ENCODE measurements at regions not wholly inside any gene's neighbourhood (a gene's known extent, or its start where the extent isn't known, plus 50 kb on each side); places are given as distances from the start of the nearest gene placed in this dataset.
"Not testable (repeated sequence)": the region's sequence is repeated elsewhere in the genome, so short reads cannot be mapped to it uniquely, and the experiment has no call there.

DNA sequence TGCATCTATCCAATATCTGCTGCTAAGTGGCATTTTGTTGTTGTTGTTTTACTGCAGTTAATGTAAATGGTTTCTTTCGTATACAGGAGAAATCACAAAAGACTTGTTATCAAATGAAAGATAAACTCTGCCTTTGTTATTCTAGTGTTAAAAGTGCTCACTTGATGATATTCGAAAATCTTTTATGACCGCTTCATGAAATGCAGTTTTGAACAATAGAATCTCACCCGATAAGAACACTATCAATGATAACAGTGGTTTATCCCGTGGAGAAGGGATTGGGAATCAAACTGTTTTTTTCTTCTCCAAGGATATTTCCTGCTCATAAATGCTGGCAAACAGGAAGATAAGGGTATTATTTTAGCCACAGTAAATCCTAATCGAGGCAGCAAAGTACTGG, 1366.3 kb downstream of the OLFM4 start:
- no TSS peak for BruUV-seq (replicated peaks)
- Mint-ChIP-seq H3K4me1 (ENCODE audit: insufficient read depth, unreplicated experiment) (no peaks in the 10 kb centered on the region), H3K27ac (ENCODE audit: low read depth, unreplicated experiment) (no peak overlapping the region), H3K27me3 (ENCODE audit: insufficient read depth, unreplicated experiment) (no peaks in the 10 kb centered on the region), H3K36me3 (ENCODE audit: insufficient read depth, unreplicated experiment) (no peaks in the 10 kb centered on the region), H3K4me3 (ENCODE audit: unreplicated experiment) (no peak overlapping the region), H3K9me3 (ENCODE audit: unreplicated experiment) (no peaks in the 10 kb centered on the region)
- ChIA-PET CTCF (no interaction called here), POLR2A (no interaction called here)
- TF ChIP-seq, protein P1, sequence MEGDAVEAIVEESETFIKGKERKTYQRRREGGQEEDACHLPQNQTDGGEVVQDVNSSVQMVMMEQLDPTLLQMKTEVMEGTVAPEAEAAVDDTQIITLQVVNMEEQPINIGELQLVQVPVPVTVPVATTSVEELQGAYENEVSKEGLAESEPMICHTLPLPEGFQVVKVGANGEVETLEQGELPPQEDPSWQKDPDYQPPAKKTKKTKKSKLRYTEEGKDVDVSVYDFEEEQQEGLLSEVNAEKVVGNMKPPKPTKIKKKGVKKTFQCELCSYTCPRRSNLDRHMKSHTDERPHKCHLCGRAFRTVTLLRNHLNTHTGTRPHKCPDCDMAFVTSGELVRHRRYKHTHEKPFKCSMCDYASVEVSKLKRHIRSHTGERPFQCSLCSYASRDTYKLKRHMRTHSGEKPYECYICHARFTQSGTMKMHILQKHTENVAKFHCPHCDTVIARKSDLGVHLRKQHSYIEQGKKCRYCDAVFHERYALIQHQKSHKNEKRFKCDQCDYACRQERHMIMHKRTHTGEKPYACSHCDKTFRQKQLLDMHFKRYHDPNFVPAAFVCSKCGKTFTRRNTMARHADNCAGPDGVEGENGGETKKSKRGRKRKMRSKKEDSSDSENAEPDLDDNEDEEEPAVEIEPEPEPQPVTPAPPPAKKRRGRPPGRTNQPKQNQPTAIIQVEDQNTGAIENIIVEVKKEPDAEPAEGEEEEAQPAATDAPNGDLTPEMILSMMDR (IDR thresholded peaks at IDR 0.05; ENCODE audit: unreplicated experiment): no peak
- DNase-seq (ENCODE audit: unreplicated experiment): no peak
- intact Hi-C loops (cut with micrococcal nuclease): no loop called here

DNA sequence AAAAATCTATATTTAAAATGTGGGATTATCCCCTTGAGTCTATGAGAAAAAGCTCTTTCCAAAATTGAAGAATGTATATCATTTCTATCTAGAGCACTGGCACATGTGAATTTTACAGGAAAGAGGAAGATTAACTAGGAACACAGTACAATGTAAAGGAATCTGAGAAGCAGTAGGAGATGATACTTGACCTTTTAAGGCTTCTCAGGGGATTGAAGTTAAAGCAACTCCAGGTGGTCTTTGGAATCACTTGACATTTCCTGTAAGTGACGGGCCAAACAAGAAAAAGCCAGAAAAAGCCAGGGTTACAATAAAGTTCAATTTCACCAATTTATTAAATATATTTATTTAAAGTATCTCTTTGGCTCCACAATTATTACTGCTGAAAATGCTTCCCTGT, 1373.9 kb downstream of the OLFM4 start:
- ChIA-PET POLR2A (no interaction called here), CTCF (interaction anchor here (0.5 kb wide), 1 partner anchor 370 kb away, joined by 3 read pairs; no protein-coding TSS in a partner anchor)
- TF ChIP-seq, protein P1 (IDR thresholded peaks at IDR 0.05; ENCODE audit: unreplicated experiment): no peak
- no peak overlapping the region for H3K27ac Mint-ChIP-seq (ENCODE audit: low read depth, unreplicated experiment)
- intact Hi-C loops (cut with micrococcal nuclease): no loop called here
- H3K4me3 Mint-ChIP-seq (ENCODE audit: unreplicated experiment): no peak overlapping the region
- H3K36me3 Mint-ChIP-seq (ENCODE audit: insufficient read depth, unreplicated experiment): no peaks in the 10 kb centered on the region
- no peaks in the 10 kb centered on the region for H3K9me3 Mint-ChIP-seq (ENCODE audit: unreplicated experiment)
- BruUV-seq (replicated peaks): no TSS peak
- H3K4me1 Mint-ChIP-seq (ENCODE audit: insufficient read depth, unreplicated experiment): no peaks in the 10 kb centered on the region
- DNase-seq (ENCODE audit: unreplicated experiment): no peak
- H3K27me3 Mint-ChIP-seq (ENCODE audit: insufficient read depth, unreplicated experiment): no peaks in the 10 kb centered on the region

GRCh38 chr13:54415753-54416366, 1387.2 kb downstream of the OLFM4 start:
- intact Hi-C loops (cut with micrococcal nuclease): no loop called here
- POLR2A ChIA-PET: no interaction called here
- TF ChIP-seq, protein P1 (IDR thresholded peaks at IDR 0.05; ENCODE audit: unreplicated experiment): no peak
- Mint-ChIP-seq H3K27me3 (ENCODE audit: insufficient read depth, unreplicated experiment) (no peaks in the 10 kb centered on the region), H3K27ac (ENCODE audit: low read depth, unreplicated experiment) (no peak overlapping the region), H3K9me3 (ENCODE audit: unreplicated experiment) (no peaks in the 10 kb centered on the region), H3K4me1 (ENCODE audit: insufficient read depth, unreplicated experiment) (no peaks in the 10 kb centered on the region), H3K36me3 (ENCODE audit: insufficient read depth, unreplicated experiment) (no peaks in the 10 kb centered on the region), H3K4me3 (ENCODE audit: unreplicated experiment) (no peak overlapping the region)
- CTCF ChIA-PET: interaction anchor here (0.5 kb wide), 2 partner anchors 1076 to 1956 kb away, joined by 3 read pairs; no protein-coding TSS in a partner anchor
- BruUV-seq (replicated peaks): no TSS peak
- no peak for DNase-seq (ENCODE audit: unreplicated experiment)

GRCh38 chr13:54422946-54423345, 1394.3 kb downstream of the OLFM4 start:
- intact Hi-C loops (cut with micrococcal nuclease); H3K27me3 Mint-ChIP-seq (ENCODE audit: insufficient read depth, unreplicated experiment); H3K9me3 Mint-ChIP-seq (ENCODE audit: unreplicated experiment); H3K4me3 Mint-ChIP-seq (ENCODE audit: unreplicated experiment); H3K27ac Mint-ChIP-seq (ENCODE audit: low read depth, unreplicated experiment); BruUV-seq (replicated peaks); DNase-seq (ENCODE audit: unreplicated experiment); H3K36me3 Mint-ChIP-seq (ENCODE audit: insufficient read depth, unreplicated experiment); H3K4me1 Mint-ChIP-seq (ENCODE audit: insufficient read depth, unreplicated experiment): not testable (repeated sequence)
- ChIA-PET POLR2A (interaction anchor here (0.6 kb wide), 1 partner anchor 10 kb away, joined by 3 read pairs; no protein-coding TSS in a partner anchor), CTCF (interaction anchor here (0.6 kb wide), 1 partner anchor 1172 kb away, joined by 3 read pairs; no protein-coding TSS in a partner anchor)

Measured in MCF 10A (cell line).